ENCODE measurements at regions not wholly inside any gene's neighbourhood (a gene's known extent, or its start where the extent isn't known, plus 50 kb on each side); places are given as distances from the start of the nearest gene placed in this dataset.

GRCh38 chr4:144494280-144494679, 151.7 kb upstream of the HHIP start:
- no peak for DNase-seq

DNA sequence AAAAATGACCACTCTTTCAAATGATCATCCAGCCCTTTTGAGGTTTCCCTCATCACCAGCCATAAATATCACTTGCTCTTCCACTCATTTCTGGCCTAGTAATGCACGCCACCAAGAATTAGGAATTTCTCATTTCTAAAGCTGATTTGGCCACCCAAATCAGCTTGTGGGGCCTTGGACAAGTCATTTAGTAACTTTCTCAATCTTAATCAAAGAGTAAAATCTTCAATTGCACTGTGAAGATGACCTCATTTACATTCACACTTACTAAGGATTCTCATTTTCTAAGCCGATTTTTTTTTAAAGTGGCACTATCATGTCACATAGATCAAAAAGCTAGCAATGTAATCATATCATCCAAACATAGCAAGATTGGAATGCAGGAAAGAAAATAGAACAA, 150.0 kb upstream of the HHIP start:
- DNase-seq = no peak

DNA sequence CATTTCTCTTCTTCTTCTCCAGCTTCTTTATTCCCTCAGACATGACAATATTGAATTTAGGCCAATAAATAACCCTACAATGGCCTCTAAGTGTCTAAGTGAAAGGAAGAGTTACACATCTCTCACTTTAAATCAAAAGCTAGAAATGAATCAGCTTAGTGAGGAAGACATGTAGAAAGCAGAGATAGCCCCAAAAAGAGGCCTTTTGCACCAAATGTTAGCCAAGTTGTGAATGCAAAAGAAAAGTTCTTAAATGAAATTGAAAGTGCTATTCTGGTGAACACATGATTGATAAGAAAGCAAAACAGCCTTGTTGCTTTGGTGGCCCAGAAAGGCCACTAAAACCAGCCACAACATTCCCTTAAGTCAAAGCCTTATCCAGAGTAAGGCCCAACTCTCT, 146.2 kb upstream of the HHIP start:
- DNase-seq = no peak

- DNase-seq = no peak
These were observed 144.7 kb upstream of the HHIP start for GRCh38 chr4:144501231-144501780.

DNA sequence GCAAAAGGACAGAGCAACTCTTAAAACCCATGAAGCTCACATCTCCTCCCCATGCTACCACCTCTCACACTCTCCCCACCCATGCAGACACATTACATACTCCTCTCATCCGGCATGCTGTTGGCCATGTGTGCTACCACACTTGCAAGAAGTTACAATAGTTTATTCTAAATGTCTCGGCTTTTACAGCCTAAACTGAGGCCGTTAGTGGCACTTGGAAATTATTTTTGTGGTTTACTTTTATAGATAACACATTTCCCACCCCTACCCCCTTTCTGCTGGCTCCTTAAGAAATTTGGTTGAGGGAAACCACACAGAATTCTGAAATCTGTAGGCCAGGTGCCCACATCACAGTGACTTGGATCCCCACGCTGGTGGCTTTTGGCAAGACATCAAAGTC, 141.1 kb upstream of the HHIP start:
- DNase-seq = no peak

GRCh38 chr4:144507311-144508101, 138.4 kb upstream of the HHIP start:
- no peak for DNase-seq

- DNase-seq = no peak
These were observed 136.6 kb upstream of the HHIP start for GRCh38 chr4:144509088-144510015.

DNA sequence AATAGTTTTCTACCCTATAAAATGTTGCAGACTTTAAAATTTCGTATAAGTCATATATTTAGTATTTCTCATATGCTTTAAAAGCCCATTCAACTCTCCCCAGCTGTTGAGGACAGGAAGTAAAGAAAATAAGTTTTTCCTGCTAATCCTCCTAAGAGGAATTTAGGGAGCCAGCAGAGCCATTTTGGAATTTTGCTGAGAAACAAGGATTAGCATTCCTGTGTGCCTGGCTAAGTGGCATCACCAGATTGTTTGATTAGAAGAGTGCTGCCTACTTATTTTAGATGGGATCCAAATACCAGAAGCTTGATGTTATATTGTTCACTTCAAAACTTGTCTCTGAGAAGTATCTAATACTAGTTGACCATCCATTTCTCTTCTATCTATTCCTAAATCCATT, 131.2 kb upstream of the HHIP start:
- DNase-seq = no peak

GRCh38 chr4:144518181-144518895, 127.6 kb upstream of the HHIP start:
- DNase-seq = no peak

GRCh38 chr4:144531841-144532240, 114.1 kb upstream of the HHIP start:
- DNase-seq = no peak

GRCh38 chr4:144547678-144548298, 98.2 kb upstream of the HHIP start:
- DNase-seq = peak; percentile 76

GRCh38 chr4:144556636-144557035, 89.3 kb upstream of the HHIP start:
- no peak for DNase-seq

DNA sequence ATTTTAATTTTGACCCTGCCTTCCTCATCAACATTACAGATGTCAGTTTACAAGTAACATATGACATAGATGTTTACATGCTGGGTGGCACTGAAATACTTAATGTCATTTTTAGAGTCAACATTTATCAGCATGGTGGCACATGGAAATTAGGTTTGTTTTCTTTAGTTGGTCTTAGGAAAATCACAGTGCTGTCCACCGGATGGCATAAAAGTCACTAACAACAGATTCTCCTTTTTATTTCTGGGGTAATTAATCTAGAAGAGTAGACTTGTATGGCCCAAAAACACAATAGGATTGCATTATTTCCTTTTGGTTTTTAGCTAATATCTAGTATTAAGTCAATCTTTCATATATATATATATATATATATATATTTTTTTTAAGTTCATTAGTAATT, 88.6 kb upstream of the HHIP start:
- no peak for DNase-seq

- no peak for DNase-seq
These were observed 83.8 kb upstream of the HHIP start for GRCh38 chr4:144562019-144562705.

DNA sequence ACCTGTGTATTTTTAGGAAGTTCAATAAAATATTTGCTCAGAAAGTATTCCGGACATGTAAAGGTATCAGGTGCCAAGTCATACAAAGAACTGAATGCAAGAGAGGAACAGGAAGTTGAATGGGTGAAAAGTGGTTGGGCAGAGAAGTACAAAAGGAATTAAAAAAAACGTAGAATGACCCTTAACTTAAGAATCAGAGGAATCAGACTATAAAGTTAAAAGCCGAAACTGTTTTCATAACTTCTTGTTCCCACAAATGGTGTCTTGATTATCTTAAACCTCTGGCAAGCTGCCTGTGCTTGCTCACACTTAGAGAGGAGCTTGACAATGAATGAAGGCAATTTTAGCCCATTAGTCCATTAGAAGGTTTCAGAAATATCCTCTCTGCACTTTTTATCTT, 81.6 kb upstream of the HHIP start:
- DNase-seq = no peak

DNA sequence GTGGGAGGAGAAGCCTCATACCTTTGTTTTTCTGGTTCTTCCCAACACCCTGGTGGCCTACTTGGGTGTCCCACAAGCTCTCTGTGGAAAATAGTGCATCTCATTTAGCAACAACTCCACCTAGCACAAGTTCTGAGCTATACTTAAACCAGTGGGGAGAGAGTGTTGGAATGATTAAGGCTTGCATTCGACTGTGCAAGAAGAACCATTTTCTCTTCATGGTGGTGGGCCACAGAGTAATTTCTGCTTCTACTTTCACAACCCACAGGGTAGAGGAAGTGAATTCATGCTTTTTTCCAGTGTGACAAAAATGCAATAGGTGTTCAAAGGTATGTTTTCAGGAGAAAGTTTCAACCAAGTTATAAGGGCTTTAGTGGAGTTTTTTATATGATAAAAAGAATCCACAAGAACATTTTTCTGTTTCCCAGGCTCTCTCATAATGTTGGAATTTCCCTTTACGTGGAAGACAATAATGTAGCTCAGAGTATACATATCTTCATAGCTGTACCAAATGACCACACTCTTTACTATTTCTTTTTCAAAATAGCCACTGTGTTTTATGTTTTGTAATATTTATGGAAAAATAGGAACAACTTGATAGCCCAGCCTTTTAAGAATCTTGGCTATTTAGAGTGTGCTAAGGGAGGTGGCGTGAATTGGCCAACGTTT, 80.3 kb upstream of the HHIP start:
- DNase-seq = no peak

DNA sequence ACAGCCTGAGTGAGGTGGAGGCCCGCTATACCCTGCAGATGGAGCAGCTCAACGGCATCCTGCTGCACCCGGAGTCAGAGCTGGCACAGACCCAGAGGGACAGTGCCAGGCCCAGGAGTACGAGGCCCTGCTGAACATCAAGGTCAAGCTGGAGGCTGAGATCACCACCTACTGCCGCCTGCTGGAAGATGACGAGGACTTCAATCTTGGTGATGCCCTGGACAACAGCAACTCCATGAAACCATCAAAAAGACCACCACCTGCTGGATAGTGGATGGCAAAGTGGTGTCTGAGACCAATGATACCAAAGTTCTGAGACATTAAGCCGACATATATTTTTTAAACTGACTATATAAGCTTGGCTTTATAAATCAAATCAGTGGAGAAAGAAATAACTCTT, 73.3 kb upstream of the HHIP start:
- DNase-seq = peak; percentile 14

DNA sequence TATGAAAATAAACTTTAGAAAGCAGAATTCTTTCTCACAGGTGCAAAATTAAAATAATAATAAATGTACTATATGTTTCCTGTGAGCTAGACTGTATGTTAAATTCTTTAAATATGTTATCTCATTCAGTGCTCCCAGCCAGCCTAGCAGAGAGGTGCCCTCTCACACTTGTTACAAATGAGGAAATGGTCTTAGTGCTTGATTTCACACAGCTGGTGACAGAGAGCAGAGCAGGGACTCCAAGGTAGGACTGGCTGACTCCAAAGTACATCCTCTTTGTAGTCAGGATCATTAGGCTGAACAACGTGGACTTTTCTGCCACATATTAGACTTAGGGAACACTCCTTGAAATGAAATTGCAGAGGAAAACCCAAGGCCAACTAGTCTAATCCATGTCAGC, 72.0 kb upstream of the HHIP start:
- peak; percentile 29 for DNase-seq

DNA sequence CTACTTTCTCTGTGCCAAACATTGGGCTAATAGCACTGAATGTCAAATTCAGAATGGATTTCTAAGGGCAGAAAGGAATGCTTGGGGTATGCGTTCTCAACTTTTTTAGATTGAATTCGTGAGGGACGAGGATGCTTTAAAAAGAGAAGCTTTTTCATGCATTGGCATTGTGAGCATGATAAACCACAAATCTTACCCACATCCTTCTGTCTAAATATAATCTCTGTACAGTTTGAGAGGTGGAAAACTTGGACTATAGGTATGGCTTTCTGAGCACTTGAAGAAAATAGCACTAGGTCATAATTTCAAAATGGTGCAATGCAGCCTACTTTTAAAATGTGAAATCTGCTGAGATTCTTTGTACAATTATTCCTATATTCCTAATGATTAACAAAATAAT, 71.4 kb upstream of the HHIP start:
- DNase-seq = no peak

DNA sequence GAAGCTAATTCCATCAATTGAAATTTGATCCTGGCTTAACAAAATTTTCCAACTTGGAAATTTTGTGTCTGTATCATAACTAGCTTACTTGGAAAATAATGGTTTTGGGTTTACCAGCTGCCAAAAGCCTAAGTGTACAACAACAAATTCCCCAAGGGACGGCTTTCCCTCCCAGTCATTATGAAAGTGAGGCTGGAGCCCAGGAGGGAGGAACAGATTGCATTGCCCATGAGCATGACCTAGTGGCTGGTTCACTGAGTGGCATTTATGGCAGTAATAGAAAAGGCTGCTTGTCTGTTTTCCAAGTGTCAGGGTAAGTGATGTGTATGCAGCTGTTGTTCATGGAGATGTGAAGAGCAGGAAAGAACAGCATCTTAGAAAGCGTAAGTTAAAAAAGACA, 70.8 kb upstream of the HHIP start:
- peak; percentile 9 for DNase-seq

- no peak for DNase-seq
These were observed 67.3 kb upstream of the HHIP start for GRCh38 chr4:144578681-144579080.
